ENCODE measurements at regions not wholly inside any gene's neighbourhood (a gene's known extent, or its start where the extent isn't known, plus 50 kb on each side); places are given as distances from the start of the nearest gene placed in this dataset.
"Not testable (repeated sequence)": the region's sequence is repeated elsewhere in the genome, so short reads cannot be mapped to it uniquely, and the experiment has no call there.

DNA sequence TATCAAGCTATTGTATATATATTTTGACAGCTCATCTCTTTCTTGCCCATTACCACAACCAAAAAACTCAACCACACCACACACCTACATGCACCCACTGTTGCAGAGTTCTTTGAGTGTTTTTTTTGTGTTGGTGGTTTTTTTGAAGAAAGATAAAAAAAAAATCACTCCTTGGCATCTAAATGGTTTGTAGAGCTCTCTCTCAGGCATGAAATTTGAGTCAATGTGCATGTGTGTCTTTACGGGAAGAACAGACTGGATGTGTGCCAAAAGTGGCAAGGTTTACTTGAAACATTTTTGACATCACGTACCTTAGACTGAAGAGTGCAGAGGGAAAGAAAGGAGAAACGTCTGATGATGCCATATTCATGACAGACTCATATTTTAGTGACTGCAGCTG lies 154.2 kb downstream of the FHIP1A start:
- no peak for DNase-seq

DNA sequence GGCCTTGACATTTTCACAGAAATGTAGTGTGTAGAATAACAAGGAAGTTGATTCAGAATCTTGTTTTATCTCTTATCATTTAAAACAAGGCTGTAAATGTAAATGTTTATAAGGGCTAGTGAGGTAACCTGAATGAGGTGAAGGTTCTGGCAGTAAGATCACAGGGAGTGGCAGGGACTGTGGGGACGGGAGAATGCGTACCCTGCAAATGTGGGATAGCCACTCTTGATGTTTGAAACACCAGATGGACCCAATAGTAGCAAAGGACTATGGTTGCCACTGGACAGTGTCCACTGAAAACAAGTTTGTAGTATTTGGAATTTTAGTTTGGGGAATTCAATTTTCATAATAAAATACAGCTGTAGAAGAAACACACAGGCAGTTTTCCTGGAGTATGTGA lies 155.3 kb downstream of the FHIP1A start:
- DNase-seq = no peak

DNA sequence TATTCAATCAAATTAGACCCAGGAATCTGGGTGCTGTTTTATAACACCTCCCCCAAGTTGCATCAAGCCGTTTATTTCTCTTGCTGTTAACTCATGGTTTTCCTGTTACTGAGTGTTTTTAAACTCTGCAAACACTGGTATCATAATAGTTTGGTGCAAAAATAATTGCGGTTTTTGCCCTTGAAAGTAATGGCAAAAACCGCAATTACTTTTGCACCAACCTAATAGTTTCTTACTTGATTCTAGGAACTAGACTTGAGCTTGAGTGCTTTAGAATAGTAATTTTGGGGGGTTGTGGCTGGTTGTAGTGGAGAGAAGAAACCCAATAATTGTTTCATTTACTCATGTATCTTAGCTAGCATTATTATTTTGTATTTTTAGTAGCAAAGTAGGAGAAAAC lies 156.6 kb downstream of the FHIP1A start:
- no peak for DNase-seq

DNA sequence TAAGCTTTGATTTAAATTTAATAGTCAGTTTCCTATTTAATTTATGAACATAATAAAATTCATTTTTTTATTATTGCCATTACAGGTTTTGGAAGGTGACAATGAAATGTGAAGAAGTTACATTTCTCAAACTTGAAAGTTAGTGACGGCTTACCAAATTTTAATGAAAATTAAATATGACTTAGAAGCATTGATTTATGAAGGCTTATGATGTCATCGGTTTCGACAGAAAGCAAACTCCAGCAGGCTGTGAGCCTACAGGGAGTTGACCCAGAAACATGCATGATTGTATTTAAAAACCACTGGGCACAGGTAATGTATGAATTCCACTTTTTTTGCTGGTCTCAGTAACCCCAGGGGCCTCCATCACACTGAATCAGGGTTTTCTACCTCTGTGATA lies 157.1 kb downstream of the FHIP1A start:
- DNase-seq = no peak

DNA sequence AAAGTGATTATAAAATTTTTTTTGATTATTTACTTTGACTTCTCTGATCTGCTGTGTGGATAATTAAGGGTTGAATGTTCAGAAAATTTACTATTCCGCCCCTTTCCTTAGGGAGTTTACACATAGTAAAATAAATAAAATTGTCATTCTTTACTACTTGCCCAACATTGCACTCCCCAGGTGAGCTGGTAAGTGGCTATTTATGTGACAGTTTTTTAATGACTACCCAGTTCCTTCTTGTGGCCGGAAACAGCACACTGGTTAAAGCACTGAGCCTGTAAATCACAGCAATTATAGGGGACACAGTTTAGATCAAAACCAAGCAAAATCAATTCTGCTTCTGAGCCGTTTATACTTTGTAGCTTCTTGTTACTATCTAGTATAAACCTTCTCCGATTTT lies 158.1 kb downstream of the FHIP1A start:
- no peak for DNase-seq

DNA sequence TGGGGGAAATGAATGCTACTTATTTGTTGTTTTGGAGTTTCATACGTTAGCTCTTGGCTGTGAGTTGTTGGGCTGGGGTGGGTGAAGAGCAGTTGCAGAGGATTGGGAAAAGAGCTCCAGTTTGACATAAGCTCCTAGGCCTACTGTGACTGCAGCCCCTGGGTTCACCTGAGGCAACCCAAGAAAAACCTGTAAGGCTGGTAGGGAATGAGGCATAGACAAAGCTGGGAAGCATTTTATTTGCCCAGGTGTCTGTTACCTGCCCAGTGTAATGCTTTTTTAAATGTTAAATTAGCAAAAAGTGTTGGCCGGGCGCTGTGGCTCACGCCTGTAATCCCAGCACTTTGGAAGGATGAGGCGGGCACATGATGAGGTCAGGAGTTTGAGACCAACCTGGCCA lies 160.0 kb downstream of the FHIP1A start:
- no peak for DNase-seq

DNA sequence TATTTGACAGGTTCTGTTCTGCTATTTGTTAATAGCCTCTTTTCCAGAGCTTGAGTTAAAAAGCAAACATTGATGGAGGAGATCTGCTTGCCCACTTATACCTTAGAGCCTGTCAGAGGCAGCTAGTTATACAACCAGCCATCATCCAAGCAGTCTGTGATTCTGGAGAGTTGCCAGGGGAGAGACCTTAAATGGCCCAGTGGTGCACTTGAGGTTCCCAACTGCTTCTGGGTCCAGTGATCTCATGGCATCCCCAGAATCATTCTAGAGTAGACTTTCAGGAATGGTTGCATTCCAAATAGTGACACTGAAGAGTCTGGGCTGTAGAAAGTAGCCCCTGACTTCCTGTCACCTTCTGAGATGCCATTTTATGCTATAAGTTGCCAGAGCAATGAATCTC lies 160.7 kb downstream of the FHIP1A start:
- DNase-seq = no peak

DNA sequence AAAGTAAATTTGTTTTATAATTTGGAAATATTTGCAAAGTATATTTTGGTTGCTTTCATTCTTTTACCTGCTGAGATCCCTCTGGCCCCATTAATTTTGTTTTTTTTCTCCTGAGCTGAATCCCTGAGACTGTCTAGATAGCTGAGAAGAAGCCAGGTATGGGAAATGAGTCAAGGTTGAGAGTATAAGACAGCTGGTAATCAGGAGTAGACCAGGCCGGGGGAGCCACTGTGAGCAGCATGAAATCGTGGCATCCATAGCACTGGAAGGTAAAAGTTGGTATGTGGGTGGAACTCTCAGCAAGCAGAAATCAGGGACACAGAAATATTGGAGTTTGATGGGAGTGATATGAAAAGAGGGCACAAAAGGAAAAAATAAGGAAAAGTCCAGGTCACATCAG lies 164.5 kb downstream of the FHIP1A start:
- DNase-seq = no peak

DNA sequence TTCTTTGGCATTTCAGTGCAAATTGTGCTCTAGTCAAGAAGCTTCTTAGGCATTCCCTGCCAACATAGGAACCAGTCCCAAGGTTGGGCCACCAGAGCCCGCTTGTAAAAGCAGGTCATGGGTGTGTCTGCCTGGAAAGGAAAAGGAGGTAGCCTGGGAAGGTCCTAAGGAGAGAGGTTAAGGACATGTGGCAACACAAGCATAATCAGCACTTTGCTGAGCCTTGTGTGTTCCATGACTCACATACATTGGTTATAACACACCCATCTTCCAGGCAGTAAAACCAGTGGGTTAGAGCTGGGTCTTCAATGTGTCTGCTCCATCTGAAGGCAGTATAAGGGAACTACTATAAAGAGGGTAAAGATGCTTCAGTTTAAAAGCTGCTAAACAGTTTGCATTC lies 165.0 kb downstream of the FHIP1A start:
- no peak for DNase-seq

DNA sequence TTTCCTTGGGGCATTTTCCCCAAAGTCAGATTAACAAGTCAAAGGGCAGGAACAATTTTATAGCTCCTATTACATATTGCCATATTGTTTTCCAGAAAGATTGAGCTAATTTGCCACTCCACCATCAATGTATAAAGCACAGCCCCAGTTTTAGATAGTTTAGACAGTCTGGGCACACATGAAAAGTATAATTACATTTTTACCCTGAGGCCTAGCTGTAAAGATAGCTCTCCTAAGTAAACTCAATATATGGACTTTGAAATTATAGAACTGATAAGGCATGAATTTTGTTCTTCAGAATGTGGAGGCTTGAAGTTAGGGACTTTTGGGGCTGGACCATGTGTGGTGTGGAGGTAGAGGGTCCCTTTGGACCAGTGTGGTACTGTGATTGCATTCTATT lies 166.0 kb downstream of the FHIP1A start:
- DNase-seq = no peak

DNA sequence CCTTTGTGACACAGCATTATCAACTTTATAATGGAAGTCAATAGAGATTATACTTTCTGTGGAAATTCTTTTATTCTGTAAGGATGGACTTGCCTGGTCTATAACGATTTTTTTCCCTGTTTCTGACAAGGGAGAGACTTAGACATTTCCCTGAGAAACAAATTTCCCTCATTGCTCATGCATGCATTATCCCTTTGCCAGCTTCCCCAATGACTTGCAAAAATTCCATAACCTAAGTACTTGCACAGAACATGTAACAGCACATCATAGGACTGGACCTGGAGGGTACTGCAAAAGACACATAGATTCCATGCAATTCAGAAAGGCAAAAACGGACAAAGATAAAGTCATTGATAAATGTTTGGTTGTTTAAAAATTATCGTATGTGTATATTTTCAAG lies 166.7 kb downstream of the FHIP1A start:
- DNase-seq = no peak

DNA sequence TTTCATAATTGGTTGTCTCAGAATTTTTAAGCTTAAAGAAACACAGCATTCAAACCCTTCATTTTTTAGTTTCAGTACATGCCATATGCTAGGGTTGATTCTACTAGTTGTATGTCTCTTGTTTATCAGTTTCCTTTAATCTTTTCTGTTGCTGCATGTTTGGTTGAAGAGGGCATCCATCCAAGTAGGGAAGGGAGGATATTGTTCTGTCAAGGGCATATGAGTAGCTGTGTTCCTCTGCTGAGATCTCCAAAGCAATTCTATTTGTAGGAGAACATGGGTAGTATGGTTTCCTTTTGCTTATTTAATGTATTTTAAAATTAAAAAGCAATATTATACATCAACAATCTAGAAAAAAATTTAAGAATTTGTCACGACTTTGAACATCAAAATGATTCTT lies 167.7 kb downstream of the FHIP1A start:
- DNase-seq = no peak

DNA sequence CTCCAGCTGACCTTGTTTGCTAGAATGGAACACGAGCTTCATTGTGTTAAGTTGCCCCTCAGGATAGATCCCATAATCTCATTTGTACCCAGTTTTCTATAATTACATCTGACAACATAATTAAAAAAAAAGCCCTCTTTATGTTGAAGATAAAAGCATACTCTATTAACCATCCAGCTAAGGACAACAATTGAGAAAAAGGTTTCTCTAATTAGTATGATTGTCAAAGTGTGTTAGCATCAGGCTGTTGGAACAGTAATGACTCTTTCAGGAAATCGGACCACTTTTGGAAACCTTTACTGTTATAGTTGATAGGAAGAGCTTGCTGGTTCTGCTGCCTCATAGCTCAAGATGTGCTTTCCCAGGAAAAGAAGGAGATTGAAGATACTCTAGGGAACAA lies 172.6 kb downstream of the FHIP1A start:
- no peak for DNase-seq

DNA sequence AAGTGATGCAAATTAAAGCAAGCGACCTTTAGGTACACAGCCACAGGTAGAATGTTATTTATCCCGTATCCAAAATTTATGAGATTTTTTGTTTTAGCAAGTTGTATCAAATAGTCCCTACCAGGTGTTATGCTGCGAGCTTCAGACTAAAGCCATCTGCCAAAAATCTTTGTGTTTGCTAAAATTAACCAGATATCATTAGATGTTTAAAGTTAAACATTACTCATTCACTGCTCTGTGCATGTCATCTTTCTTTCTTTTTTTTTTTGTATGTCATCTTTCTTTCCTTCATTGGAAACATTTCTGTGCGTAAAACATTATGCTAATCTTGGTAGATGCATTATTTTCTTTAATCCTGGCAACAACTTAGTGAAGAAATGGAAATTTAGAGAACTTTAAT lies 173.1 kb downstream of the FHIP1A start:
- DNase-seq = no peak

DNA sequence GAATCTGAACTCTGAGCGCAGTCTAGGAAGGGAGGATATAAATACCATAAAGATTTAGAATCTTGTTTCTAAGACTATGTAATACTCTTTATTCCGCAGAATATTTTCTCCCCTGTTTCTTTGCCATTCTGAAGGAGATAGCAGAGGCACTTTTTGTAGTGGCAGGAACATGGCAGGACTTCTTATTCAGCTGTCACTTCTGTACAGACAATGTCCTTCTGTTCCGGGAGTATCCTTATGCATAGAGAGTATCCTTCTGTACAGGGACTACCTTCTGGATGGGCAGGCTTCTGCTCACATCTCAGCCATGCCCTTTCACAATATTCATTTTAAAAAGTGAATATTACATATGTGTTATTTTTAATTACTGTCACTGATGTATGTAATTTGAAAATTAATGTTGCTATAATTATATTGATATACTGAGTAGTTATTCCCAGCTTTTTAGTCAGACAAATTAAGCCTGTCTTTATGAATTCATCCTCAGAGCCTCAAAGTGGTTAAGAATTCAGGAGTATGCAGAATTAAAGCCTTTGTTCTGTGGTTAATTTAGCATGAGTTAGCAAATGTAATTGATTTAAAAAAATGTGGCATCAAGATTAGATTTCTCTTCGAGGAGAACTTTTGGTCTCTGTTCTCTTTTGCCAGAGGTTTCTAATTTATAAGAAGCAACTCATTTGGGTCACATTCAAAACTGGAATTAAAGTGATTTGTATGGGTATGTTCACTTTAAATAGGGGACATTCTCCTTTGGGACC lies 174.4 kb downstream of the FHIP1A start:
- DNase-seq = no peak

DNA sequence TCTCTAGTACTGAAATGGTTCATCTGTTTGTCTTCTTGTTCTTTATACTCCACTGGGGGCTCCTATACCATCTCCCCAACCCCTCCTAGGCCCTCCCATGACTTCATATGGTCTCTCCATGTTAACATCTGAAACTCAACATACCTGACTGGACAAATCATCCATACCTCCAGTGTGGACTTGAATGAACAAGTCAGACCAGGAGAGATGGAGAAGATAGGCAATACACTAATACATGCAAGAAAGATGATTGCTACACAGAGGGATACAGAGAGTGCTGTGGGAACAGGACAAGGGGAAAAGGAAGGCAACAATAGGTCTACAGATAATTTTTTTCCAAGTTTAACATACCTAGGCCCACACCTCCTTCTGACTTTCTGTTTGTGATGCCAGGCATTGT lies 175.1 kb downstream of the FHIP1A start:
- no peak for DNase-seq

DNA sequence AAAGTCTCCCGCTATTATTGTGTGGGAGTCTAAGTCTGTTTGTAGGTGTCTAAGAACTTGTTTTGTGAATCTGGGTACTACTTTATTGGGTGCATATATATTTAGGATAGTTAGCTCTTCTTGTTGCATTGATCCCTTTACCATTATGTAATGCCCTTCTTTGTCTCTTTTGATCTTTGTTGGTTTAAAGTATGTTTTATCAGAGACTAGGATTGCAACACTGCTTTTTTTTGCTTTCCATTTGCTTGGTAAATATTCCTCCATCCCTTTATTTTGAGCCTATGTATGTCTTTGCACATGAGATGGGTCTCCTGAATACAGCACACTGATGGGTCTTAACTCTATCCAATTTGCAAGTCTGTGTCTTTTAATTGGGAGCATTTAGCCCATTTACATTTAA lies 165.2 kb downstream of the GATB start:
- DNase-seq = not testable (repeated sequence)

DNA sequence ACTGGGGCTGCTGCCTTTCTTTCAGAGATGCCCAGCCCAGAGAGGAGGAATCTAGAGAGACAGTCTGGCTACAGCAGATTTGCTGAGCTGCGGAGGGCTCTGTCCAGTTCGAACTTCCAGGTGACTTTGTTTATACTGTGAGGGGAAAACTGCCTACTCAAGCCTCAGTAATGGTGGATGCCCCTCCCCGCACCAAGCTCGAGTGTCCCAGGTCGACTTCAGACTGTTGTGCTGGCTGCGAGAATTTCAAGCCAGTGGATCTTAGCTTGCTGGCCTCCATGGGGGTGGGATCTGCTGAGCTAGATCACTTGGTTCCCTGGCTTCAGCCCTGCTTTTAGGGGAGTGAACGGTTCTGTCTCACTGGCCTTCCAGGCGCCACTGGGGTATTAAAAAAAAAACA lies 163.1 kb downstream of the GATB start:
- not testable (repeated sequence) for DNase-seq

DNA sequence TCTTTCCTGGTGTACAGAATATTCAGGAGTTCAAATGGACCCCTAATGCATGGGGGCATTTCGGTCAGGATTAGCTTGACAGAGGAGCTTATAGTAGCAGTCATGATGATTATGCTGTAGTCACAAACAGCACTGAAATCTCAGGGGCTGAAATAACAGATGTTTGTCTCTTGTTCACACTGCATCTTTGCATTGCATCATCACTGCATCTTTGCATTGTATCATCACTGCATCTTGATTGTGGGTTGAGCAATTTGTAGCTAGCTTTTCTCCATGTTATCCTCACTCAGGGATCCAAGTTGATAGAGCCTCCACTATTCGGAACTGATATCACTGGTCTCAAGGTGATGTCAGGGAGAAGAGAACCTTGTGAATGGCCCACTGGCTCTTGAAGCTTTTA lies 160.9 kb downstream of the GATB start:
- no peak for DNase-seq

DNA sequence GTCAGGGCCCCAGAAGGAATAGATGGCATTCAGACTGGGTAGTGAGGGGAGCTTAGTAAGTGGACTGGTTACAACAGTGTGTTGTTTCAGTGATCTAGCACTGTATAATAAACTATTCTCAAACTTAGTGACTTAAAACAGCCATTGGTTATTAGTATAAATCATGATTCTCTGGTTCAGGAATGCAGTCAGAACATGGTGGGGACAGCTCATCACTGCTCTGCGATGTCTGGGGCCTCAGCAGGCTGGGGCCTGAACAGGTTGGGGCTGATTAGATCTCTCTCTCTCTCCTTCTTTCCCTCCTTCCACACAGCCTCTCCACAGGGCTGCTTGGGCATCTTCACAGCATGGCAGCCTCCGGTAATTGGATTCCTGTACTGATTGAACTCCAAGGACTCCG lies 160.4 kb downstream of the GATB start:
- DNase-seq = no peak

DNA sequence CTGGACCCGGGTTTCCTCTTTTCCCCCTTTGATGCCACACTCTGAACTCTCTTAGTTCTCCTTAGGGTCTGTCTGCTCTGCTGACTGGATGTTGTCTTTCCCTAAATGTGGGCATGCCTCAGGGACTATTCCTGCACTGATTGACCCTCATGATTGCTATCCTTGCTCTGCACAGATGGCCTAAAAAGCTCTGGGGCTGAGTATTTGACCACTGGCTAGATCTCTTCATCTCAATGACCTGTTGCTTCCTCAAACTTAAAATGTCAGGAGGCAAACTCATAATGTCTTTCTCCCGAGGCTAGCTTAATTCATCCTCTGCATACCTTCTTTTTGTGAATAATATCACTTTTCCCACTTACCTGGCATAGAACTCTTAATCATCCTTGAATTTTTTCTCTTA lies 157.4 kb downstream of the GATB start:
- DNase-seq = no peak

DNA sequence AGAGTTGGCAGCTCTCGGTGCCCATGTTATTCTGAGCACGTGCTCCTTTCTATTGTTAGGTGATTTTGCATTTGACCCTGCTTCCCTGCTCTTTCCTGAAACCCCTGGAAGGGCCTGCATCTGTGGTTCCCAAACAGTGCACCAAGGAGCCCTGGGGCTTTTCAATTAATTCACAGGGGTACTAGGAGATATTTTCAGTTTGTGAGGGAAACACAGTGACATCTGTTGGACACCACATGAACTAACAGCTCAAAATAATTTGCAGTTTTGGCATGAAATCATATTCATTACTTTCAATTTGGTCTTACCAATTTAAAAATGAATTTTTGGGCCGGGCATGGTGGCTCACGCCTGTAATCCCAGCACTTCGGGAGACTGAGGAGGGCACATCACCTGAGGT lies 156.6 kb downstream of the GATB start:
- DNase-seq = peak in 1 of 4 experiments; percentile 6

DNA sequence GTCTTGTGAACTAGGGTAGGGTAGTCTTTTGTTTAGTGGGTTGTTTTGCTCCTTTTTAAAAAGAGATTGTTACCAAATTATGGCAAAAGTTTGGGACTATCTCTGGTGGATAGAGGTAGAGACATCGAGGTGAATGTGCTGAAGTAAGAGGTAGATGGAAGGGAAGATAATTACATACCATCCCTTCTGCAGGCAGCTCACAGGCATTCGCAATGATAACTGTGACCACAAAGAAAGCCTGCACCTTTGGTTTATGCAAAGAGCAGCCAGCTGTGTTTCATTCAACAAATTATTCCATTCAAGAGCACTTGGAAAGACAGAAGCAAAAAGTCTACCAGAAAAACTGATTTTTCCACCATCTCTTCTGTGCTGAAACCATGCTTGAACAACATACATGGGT lies 155.6 kb downstream of the GATB start:
- DNase-seq = no peak

DNA sequence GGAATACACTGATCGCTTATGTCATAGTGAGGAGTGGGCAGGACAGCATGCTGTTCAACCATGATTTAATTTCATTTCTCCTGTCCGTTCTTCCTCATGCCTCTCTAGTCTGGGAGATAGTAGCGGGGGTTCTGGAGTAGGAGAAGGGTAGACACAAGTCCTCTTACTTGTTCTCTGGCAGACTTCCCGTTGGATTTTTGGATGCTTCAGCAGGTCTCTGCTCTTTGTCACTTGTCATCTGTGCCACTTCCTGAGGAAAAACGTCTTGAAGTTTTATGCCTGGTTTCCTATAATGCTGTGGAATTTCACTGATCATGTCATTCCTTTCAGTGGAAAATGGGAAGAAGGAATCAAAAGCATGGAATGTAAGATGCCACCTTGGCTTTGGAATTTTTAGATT lies 154.7 kb downstream of the GATB start:
- no peak for DNase-seq

DNA sequence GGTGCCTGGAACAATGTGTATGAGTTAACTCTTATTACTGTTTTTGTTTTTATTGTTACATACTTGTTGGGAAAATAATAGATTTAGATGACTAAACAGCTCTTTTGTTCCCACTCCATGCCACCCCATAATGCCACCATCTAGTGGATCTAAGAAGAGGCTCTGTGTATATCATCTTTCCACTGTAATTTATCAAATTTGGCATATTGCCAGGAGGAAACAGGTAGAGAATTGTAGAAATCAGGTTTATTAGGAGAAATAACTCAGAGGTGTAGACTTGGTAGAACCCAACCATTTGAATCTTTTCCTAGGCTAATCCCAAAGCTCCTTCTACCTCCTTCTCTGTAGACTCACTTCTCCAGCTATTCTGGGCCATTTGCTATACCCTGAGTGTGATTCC lies 150.6 kb downstream of the GATB start:
- DNase-seq = no peak

All from suppressor macrophage (primary cell).